HepG2 (cell line): ENCODE measurements at regions not wholly inside any gene's neighbourhood (a gene's known extent, or its start where the extent isn't known, plus 50 kb on each side); places are given as distances from the start of the nearest gene placed in this dataset.

Source experiments
- ATF5 ChIP-seq: sonication (generic); formaldehyde crosslinking; IDR thresholded peaks from 2 replicates; pipeline ENCODE4 v1.4.0; 2020; ENCODE audit warnings: mild to moderate bottlenecking, low read depth, missing genetic modification reagents
- BCLAF1 ChIP-seq: fragments of 450-650 bp; IDR thresholded peaks from 2 replicates; pipeline ENCODE4 v1.6.1; 2017; ENCODE audit warnings: mild to moderate bottlenecking
- CREB3 ChIP-seq: sonication (generic); formaldehyde crosslinking; IDR thresholded peaks from 2 replicates; pipeline ENCODE4 v1.5.0; 2020; ENCODE audit warnings: missing genetic modification reagents
- FOXP1 ChIP-seq, 2 experiments: fragments of 450-650 bp in 1 of 2; IDR thresholded peaks; 2 replicates each; pipeline ENCODE4 v1.6.1; 2017 to 2018; ENCODE audit warnings: antibody characterized with exemption in 1 of 2
- HNF1A ChIP-seq, 2 experiments: sonication (generic) in 1 of 2; formaldehyde crosslinking in 1 of 2; IDR thresholded peaks; 2 replicates each; pipeline versions ENCODE4 v1.4.0 to v1.6.1; 2016 to 2020; ENCODE audit warnings: borderline replicate concordance in 1 of 2, low read depth in 1 of 2, mild to moderate bottlenecking in 1 of 2, missing genetic modification reagents in 1 of 2
- IKZF5 ChIP-seq: IDR thresholded peaks from 2 replicates; pipeline ENCODE4 v1.6.1; 2018; ENCODE audit warnings: missing genetic modification reagents, mild to moderate bottlenecking, missing compliant biosample characterization
- IRF9 ChIP-seq: sonication (generic); formaldehyde crosslinking; IDR thresholded peaks from 2 replicates; pipeline ENCODE4 v1.8.0; 2022; ENCODE audit warnings: missing genetic modification reagents, mild to moderate bottlenecking, borderline replicate concordance
- MYC ChIP-seq: sonication (generic); formaldehyde crosslinking; IDR thresholded peaks from 2 replicates; pipeline ENCODE4 v1.9.0; 2021; ENCODE audit warnings: missing genetic modification reagents, borderline replicate concordance
- NCOA2 ChIP-seq: sonication (generic); formaldehyde crosslinking; IDR thresholded peaks from 2 replicates; pipeline ENCODE4 v1.8.0; 2022; ENCODE audit warnings: inconsistent platforms
- NFIC ChIP-seq: IDR thresholded peaks from 2 replicates; pipeline ENCODE4 v1.6.1; 2012; ENCODE audit warnings: mild to moderate bottlenecking, low read length, inconsistent platforms
- NFKB2 ChIP-seq: sonication (generic); formaldehyde crosslinking; IDR thresholded peaks from 2 replicates; pipeline ENCODE4 v1.4.0; 2020; ENCODE audit warnings: missing genetic modification reagents, borderline replicate concordance
- SKI ChIP-seq: fragments of 450-650 bp; IDR thresholded peaks from one replicate; pipeline ENCODE4 v1.6.1; 2018; ENCODE audit warnings: mild to moderate bottlenecking; ENCODE audit not compliant: partially characterized antibody
- SPEN ChIP-seq: sonication (generic); formaldehyde crosslinking; IDR thresholded peaks from 2 replicates; pipeline ENCODE4 v1.5.1; 2020; ENCODE audit warnings: low read depth, mild to moderate bottlenecking, missing genetic modification reagents
- ZBTB14 ChIP-seq: sonication (generic); formaldehyde crosslinking; IDR thresholded peaks from 2 replicates; pipeline ENCODE4 v1.4.0; 2020; ENCODE audit warnings: missing genetic modification reagents
- ZKSCAN1 ChIP-seq: fragments of 150-350 bp; IDR thresholded peaks from 2 replicates; pipeline ENCODE4 v1.6.1; 2014; ENCODE audit warnings: low read length
- ZNF431 ChIP-seq: sonication (generic); formaldehyde crosslinking; IDR thresholded peaks from 2 replicates; pipeline ENCODE4 v1.9.0; 2022; ENCODE audit warnings: missing genetic modification reagents, low read depth, mild to moderate bottlenecking, borderline replicate concordance

- TF ChIP-seq HNF1A (IDR thresholded peaks at IDR 0.05; ENCODE audit: low read depth) (peak; percentile 76), HNF1A (CRISPR knock-in tag; IDR thresholded peaks at IDR 0.05; ENCODE audit: borderline replicate concordance) (peak; percentile 67; the same call in 1 of the 2 replicates), ZBTB14 (CRISPR knock-in tag) (no peak), NCOA2 (CRISPR knock-in tag) (peak; percentile 88), BCLAF1 (no peak), ZKSCAN1 (no peak), ZNF431 (CRISPR knock-in tag) (no peak; the same call in 1 of the 2 replicates), FOXP1 (IDR thresholded peaks at IDR 0.05) (peak; percentile 69), FOXP1 (CRISPR knock-in tag; IDR thresholded peaks at IDR 0.05) (peak; percentile 96), MYC (CRISPR knock-in tag) (no peak; the same call in 1 of the 2 replicates), NFKB2 (no peak), CREB3 (CRISPR knock-in tag) (no peak), SPEN (CRISPR knock-in tag) (no peak), IRF9 (CRISPR knock-in tag) (no peak), IKZF5 (CRISPR knock-in tag) (no peak), ATF5 (CRISPR knock-in tag) (no peak), SKI (no peak), NFIC (peak; percentile 82)
Observed at GRCh38 chr6:82094166-82094806, 153.3 kb downstream of the IBTK start (continued).
